ENCODE measurements at regions not wholly inside any gene's neighbourhood (a gene's known extent, or its start where the extent isn't known, plus 50 kb on each side); places are given as distances from the start of the nearest gene placed in this dataset.

- 92% methylated on average over 2 of the region's 2 CpGs; no CpG with 5 or more reads in 1 of the 2 experiments for WGBS, 2 experiments (ENCODE audit: extremely low coverage in 1 of 2, insufficient coverage in 1 of 2, insufficient read length in 1 of 2, insufficient replicate concordance in 2 of 2, low coverage in 1 of 2, low lambda C conversion rate in 2 of 2, missing lambda C conversion rate in 1 of 2)
- Histone ChIP-seq H3K23me2 (ENCODE audit: low read depth, low read length) (no peaks in the 10 kb centered on the region), H3K18ac (ENCODE audit: extremely low read depth, low read length) (no peak overlapping the region), H2AK5ac (ENCODE audit: low read depth, low read length) (no peak overlapping the region), H3K14ac (ENCODE audit: insufficient read length) (no peak overlapping the region), H3K9ac (replicated peaks in 1 of 4; ENCODE audit: extremely low read depth in 1 of 4, low read depth in 3 of 4, low read length in 3 of 4) (no peak overlapping the region), H2AFZ (ENCODE audit: low read length) (no peak overlapping the region; the same call in 1 of the 2 replicates), H3K4ac (replicated peaks; ENCODE audit: insufficient read length, low read depth, low read length) (no peak overlapping the region), H3K27me3 (replicated peaks in 1 of 4; ENCODE audit: control insufficient read depth in 3 of 4, extremely low read depth in 1 of 4, insufficient read depth in 3 of 4, low read length in 3 of 4) (no peaks in the 10 kb centered on the region), H3K4me1 (replicated peaks in 1 of 4; ENCODE audit: control insufficient read depth in 3 of 4, insufficient read depth in 4 of 4, low read length in 3 of 4) (no peaks in the 10 kb centered on the region), H3K79me1 (ENCODE audit: low read depth, low read length) (no peaks in the 10 kb centered on the region), H3K36me3 (ENCODE audit: control insufficient read depth in 2 of 4, insufficient read depth in 4 of 4, low read length in 3 of 4) (no peaks in the 10 kb centered on the region), H3K4me2 (ENCODE audit: insufficient read depth in 1 of 2, low read depth in 2 of 2, low read length in 2 of 2) (no peak overlapping the region), H2BK120ac (replicated peaks; ENCODE audit: low read depth, low read length) (no peak overlapping the region), H3K27ac (ENCODE audit: low read depth, low read length) (no peak overlapping the region), H2BK5ac (ENCODE audit: low read depth, low read length) (no peak overlapping the region), H3K23ac (ENCODE audit: insufficient read length) (no peak overlapping the region), H3K79me2 (ENCODE audit: control insufficient read depth in 1 of 2, insufficient read depth in 2 of 2, low read length in 2 of 2) (no peaks in the 10 kb centered on the region), H3K4me3 (ENCODE audit: extremely low read depth in 1 of 4, insufficient read depth in 2 of 4, low read depth in 3 of 4, low read length in 4 of 4) (no peak overlapping the region), H3K56ac (replicated peaks; ENCODE audit: insufficient read length, low read depth, low read length) (no peak overlapping the region), H4K8ac (ENCODE audit: extremely low read depth, insufficient read depth, low read length) (no peak overlapping the region), H4K91ac (replicated peaks; ENCODE audit: insufficient read length, low read length) (no peak overlapping the region), H2BK12ac (ENCODE audit: low read depth, low read length) (no peak overlapping the region), H2BK15ac (ENCODE audit: low read length) (no peak overlapping the region), H3K9me3 (ENCODE audit: insufficient read depth in 2 of 2, low read depth in 1 of 2, low read length in 1 of 2) (no peaks in the 10 kb centered on the region), H4K20me1 (replicated peaks in 1 of 2; ENCODE audit: control insufficient read depth in 1 of 2, insufficient read depth in 2 of 2, low read length in 2 of 2) (no peaks in the 10 kb centered on the region), H2BK20ac (ENCODE audit: low read length) (no peak overlapping the region), H4K5ac (ENCODE audit: insufficient read length, low read depth, low read length) (no peak overlapping the region)
- POLR2A ChIA-PET (ENCODE audit: partially characterized antibody): interaction anchor here (0.6 kb wide), 1 partner anchor 40 kb away, joined by 3 read pairs; no protein-coding TSS in a partner anchor
- no peak for DNase-seq (ENCODE audit: low read depth in 1 of 2, low spot score in 2 of 2)
- CTCF ChIA-PET (ENCODE audit: partially characterized antibody): no interaction called here
- TF ChIP-seq SIX5 (IDR thresholded peaks at IDR 0.05; ENCODE audit: low read depth, low read length): no peak
- no peak for TF ChIP-seq BRCA1 (IDR thresholded peaks at IDR 0.05; ENCODE audit: low read depth, low read length)
- no peak for TF ChIP-seq EP300 (IDR thresholded peaks at IDR 0.05; ENCODE audit: borderline replicate concordance in 1 of 2, low read depth in 2 of 2, low read length in 2 of 2)
- no peak for TF ChIP-seq KDM4A (IDR thresholded peaks at IDR 0.05; ENCODE audit: low read depth, low read length, severe bottlenecking)
- no peak for TF ChIP-seq CTCF (IDR thresholded peaks at IDR 0.05; ENCODE audit: control extremely low read depth in 1 of 3, insufficient read depth in 1 of 3, low read depth in 1 of 3, low read length in 3 of 3)
- TF ChIP-seq POLR2AphosphoS5 (IDR thresholded peaks at IDR 0.05; ENCODE audit: low read depth, low read length): no peak
- no peak for TF ChIP-seq KDM1A (IDR thresholded peaks at IDR 0.05; ENCODE audit: borderline replicate concordance, low read length)
- TF ChIP-seq JUN (IDR thresholded peaks at IDR 0.05; ENCODE audit: low read depth, low read length): no peak
- TF ChIP-seq RAD21 (IDR thresholded peaks at IDR 0.05 in 1 of 2, conservative IDR thresholded peaks at IDR 0.05 in 1 of 2; ENCODE audit: low read depth in 2 of 2, low read length in 2 of 2): no peak
- no peak for TF ChIP-seq TAF1 (IDR thresholded peaks at IDR 0.05; ENCODE audit: low read depth, low read length)
- TF ChIP-seq FOSL1 (IDR thresholded peaks at IDR 0.05; ENCODE audit: insufficient read depth, low read depth, low read length): no peak
- FAIRE-seq: no peak
These were observed 533.8 kb upstream of the CYLC2 start for GRCh38 chr9:102461156-102461819.

Data from H1 (cell line).